H1 (cell line): ENCODE measurements at regions not wholly inside any gene's neighbourhood (a gene's known extent, or its start where the extent isn't known, plus 50 kb on each side); places are given as distances from the start of the nearest gene placed in this dataset.

Experiments
- CTCF ChIA-PET: fragments of 300-600 bp; sonication (Branson Sonifier 250); formaldehyde crosslinking; loops from one replicate; lab custom pipeline; 2021; ENCODE audit not compliant: partially characterized antibody; lab: Charles Lee
- POLR2A ChIA-PET: fragments of 300-600 bp; sonication (Branson Sonifier 250); formaldehyde crosslinking; loops from one replicate; lab custom pipeline; 2021; ENCODE audit warnings: inconsistent platforms; ENCODE audit not compliant: partially characterized antibody; lab: Charles Lee
- DNase-seq, 2 experiments: peaks; one replicate each; pipeline versions ENCODE4 v3.0.0 to v3.0.0-alpha.2; 2010 to 2022; ENCODE audit warnings: low spot score in 2 of 2, low read depth in 1 of 2, mixed read lengths in 1 of 2
- FAIRE-seq: peaks from 2 replicates; lab custom pipeline; 2011; peaks lifted over from hg19 to GRCh38; lab: Jason Lieb, UNC
- H2AFZ ChIP-seq: 2 replicates; pipeline ENCODE4 v1.8.1; 2012; ENCODE audit warnings: low read length, inconsistent platforms
- H2AK5ac ChIP-seq: 2 replicates; pipeline ENCODE4 v1.6.1; 2013; ENCODE audit warnings: low read depth, low read length
- H2BK120ac ChIP-seq: replicated peaks from 2 replicates; pipeline ENCODE3; 2013; ENCODE audit warnings: low read depth, low read length, inconsistent platforms
- H2BK12ac ChIP-seq: 2 replicates; pipeline ENCODE4 v1.6.1; 2013; ENCODE audit warnings: low read depth, low read length
- H2BK15ac ChIP-seq: 2 replicates; pipeline ENCODE4 v1.6.1; 2013; ENCODE audit warnings: low read length
- H2BK20ac ChIP-seq: 2 replicates; pipeline ENCODE4 v1.6.1; 2013; ENCODE audit warnings: low read length
- H2BK5ac ChIP-seq: 2 replicates; pipeline ENCODE4 v1.6.1; 2013; ENCODE audit warnings: low read depth, low read length
- H3K14ac ChIP-seq: 2 replicates; pipeline ENCODE4 v1.6.1; 2013; ENCODE audit warnings: inconsistent platforms; ENCODE audit not compliant: insufficient read length
- H3K18ac ChIP-seq: 2 replicates; pipeline ENCODE4 v1.6.1; 2013; ENCODE audit warnings: low read length; ENCODE audit errors: extremely low read depth
- H3K23ac ChIP-seq: 2 replicates; pipeline ENCODE4 v1.6.1; 2013; ENCODE audit warnings: inconsistent platforms; ENCODE audit not compliant: insufficient read length
- H3K23me2 ChIP-seq: 2 replicates; pipeline ENCODE4 v1.6.1; 2013; ENCODE audit warnings: low read depth, low read length
- H3K27ac ChIP-seq: 2 replicates; pipeline ENCODE4 v1.6.1; 2011; ENCODE audit warnings: low read depth, low read length, inconsistent platforms
- H3K27me3 ChIP-seq, 4 experiments: replicated peaks in 1 of 4; 1 replicate in 1 of 4; 2 replicates in 3 of 4; pipeline versions ENCODE4 v1.6.1 to v1.8.1; 2011 to 2013; ENCODE audit warnings: low read length in 3 of 4, mild to moderate bottlenecking in 3 of 4, inconsistent platforms in 2 of 4, mixed read lengths in 2 of 4, moderate library complexity in 1 of 4; ENCODE audit not compliant: control insufficient read depth in 3 of 4, insufficient read depth in 3 of 4; ENCODE audit errors: extremely low read depth in 1 of 4
- H3K36me3 ChIP-seq, 4 experiments: 2 replicates each; pipeline versions ENCODE4 v1.6.1 to v1.8.1; 2011 to 2013; ENCODE audit warnings: mild to moderate bottlenecking in 4 of 4, low read length in 3 of 4, moderate library complexity in 2 of 4, control low read depth in 1 of 4, inconsistent platforms in 1 of 4; ENCODE audit not compliant: insufficient read depth in 4 of 4, control insufficient read depth in 2 of 4
- H3K4ac ChIP-seq: replicated peaks from 2 replicates; pipeline ENCODE3; 2013; ENCODE audit warnings: low read length, low read depth, mixed read lengths, inconsistent platforms; ENCODE audit not compliant: insufficient read length
- H3K4me1 ChIP-seq, 4 experiments: replicated peaks in 1 of 4; 1 replicate in 1 of 4; 2 replicates in 3 of 4; pipeline versions ENCODE4 v1.6.1 to v1.8.1; 2011 to 2013; ENCODE audit warnings: low read length in 3 of 4, inconsistent platforms in 2 of 4, mixed read lengths in 1 of 4; ENCODE audit not compliant: insufficient read depth in 4 of 4, control insufficient read depth in 3 of 4
- H3K4me2 ChIP-seq, 2 experiments: 2 replicates each; pipeline versions ENCODE4 v1.6.1 to v1.8.1; 2011 to 2013; ENCODE audit warnings: low read depth in 2 of 2, low read length in 2 of 2, control low read depth in 1 of 2, inconsistent platforms in 1 of 2, mild to moderate bottlenecking in 1 of 2; ENCODE audit not compliant: insufficient read depth in 1 of 2
- H3K4me3 ChIP-seq, 4 experiments: fragments of 200-600, 300-600 bp in 1 of 4; sonication (generic), shearing (Covaris generic), sonication (Bioruptor Twin) in 1 of 4; 2 replicates each; pipeline versions ENCODE4 v1.5.1 to v1.8.1; 2011 to 2016; ENCODE audit warnings: low read length in 4 of 4, low read depth in 3 of 4, control low read depth in 2 of 4, inconsistent platforms in 2 of 4, mild to moderate bottlenecking in 2 of 4, mixed read lengths in 1 of 4, moderate library complexity in 1 of 4; ENCODE audit not compliant: insufficient read depth in 2 of 4; ENCODE audit errors: extremely low read depth in 1 of 4
- H3K56ac ChIP-seq: replicated peaks from 2 replicates; pipeline ENCODE3; 2013; ENCODE audit warnings: low read depth, mild to moderate bottlenecking, mixed read lengths, low read length, inconsistent platforms; ENCODE audit not compliant: insufficient read length
- H3K79me1 ChIP-seq: 2 replicates; pipeline ENCODE4 v1.6.1; 2013; ENCODE audit warnings: low read depth, low read length, control low read depth
- H3K79me2 ChIP-seq, 2 experiments: 2 replicates each; pipeline versions ENCODE4 v1.6.1 to v1.8.1; 2012 to 2013; ENCODE audit warnings: low read length in 2 of 2, mild to moderate bottlenecking in 2 of 2, inconsistent platforms in 1 of 2; ENCODE audit not compliant: insufficient read depth in 2 of 2, control insufficient read depth in 1 of 2
- H3K9ac ChIP-seq, 4 experiments: replicated peaks in 1 of 4; 1 replicate in 1 of 4; 2 replicates in 3 of 4; pipeline versions ENCODE4 v1.6.1 to v1.8.1; 2011 to 2013; ENCODE audit warnings: low read depth in 3 of 4, low read length in 3 of 4, control low read depth in 2 of 4, mild to moderate bottlenecking in 2 of 4, moderate library complexity in 2 of 4, inconsistent platforms in 1 of 4; ENCODE audit errors: extremely low read depth in 1 of 4
- H3K9me3 ChIP-seq, 2 experiments: 2 replicates each; pipeline versions ENCODE4 v1.6.1 to v1.8.1; 2012 to 2013; ENCODE audit warnings: mild to moderate bottlenecking in 2 of 2, moderate library complexity in 2 of 2, control low read depth in 1 of 2, inconsistent platforms in 1 of 2, low read depth in 1 of 2, low read length in 1 of 2, mixed read lengths in 1 of 2; ENCODE audit not compliant: insufficient read depth in 2 of 2
- H4K20me1 ChIP-seq, 2 experiments: replicated peaks in 1 of 2; 2 replicates each; pipeline versions ENCODE3 to v1.8.1; 2011 to 2013; ENCODE audit warnings: inconsistent platforms in 2 of 2, low read length in 2 of 2, mild to moderate bottlenecking in 1 of 2; ENCODE audit not compliant: insufficient read depth in 2 of 2, control insufficient read depth in 1 of 2
- H4K5ac ChIP-seq: 2 replicates; pipeline ENCODE4 v1.6.1; 2013; ENCODE audit warnings: low read length, low read depth, mixed read lengths, inconsistent platforms; ENCODE audit not compliant: insufficient read length
- H4K8ac ChIP-seq: 2 replicates; pipeline ENCODE4 v1.8.0; 2013; ENCODE audit warnings: mild to moderate bottlenecking, moderate library complexity, low read length, inconsistent platforms; ENCODE audit not compliant: insufficient read depth; ENCODE audit errors: extremely low read depth
- H4K91ac ChIP-seq: replicated peaks from 2 replicates; pipeline ENCODE3; 2013; ENCODE audit warnings: low read length, mixed read lengths, inconsistent platforms; ENCODE audit not compliant: insufficient read length
- CBX5 ChIP-seq: fragments of 300-800, 300-1000 bp; sonication (generic); IDR thresholded peaks from 2 replicates; pipeline ENCODE4 v1.7.1; 2016; ENCODE audit warnings: antibody characterized with exemption, low read length, low read depth
- CHD1 ChIP-seq: IDR thresholded peaks from 2 replicates; pipeline ENCODE4 v1.6.1; 2012; ENCODE audit warnings: low read depth, low read length, improper control_type of control experiment
- CTBP2 ChIP-seq: IDR thresholded peaks from 2 replicates; pipeline ENCODE4 v1.7.0; 2011; ENCODE audit warnings: borderline replicate concordance, mild to moderate bottlenecking, moderate library complexity, mixed read lengths, low read length; ENCODE audit not compliant: insufficient read depth, insufficient read length
- EZH2 ChIP-seq: fragments of 200-600 bp; sonication (generic); IDR thresholded peaks from 2 replicates; pipeline ENCODE4 v1.7.1; 2012; ENCODE audit warnings: low read depth, mild to moderate bottlenecking, moderate library complexity, low read length, inconsistent platforms; ENCODE audit not compliant: severe bottlenecking
- KDM4A ChIP-seq: IDR thresholded peaks from one replicate; pipeline ENCODE4 v1.7.1; 2012; ENCODE audit warnings: low read depth, mild to moderate bottlenecking, moderate library complexity, low read length, inconsistent platforms; ENCODE audit not compliant: severe bottlenecking
- MAX ChIP-seq: IDR thresholded peaks from 2 replicates; pipeline ENCODE4 v1.6.1; 2012; ENCODE audit warnings: inconsistent platforms
- RNF2 ChIP-seq: fragments of 200-900, 300-1000 bp; sonication (generic); IDR thresholded peaks from 2 replicates; pipeline ENCODE4 v1.7.1; 2016; ENCODE audit warnings: borderline replicate concordance, low read depth, mild to moderate bottlenecking, antibody characterized with exemption, low read length; ENCODE audit not compliant: poor library complexity, severe bottlenecking; ENCODE audit errors: missing control alignments
- SIRT6 ChIP-seq: IDR thresholded peaks from one replicate; pipeline ENCODE4 v1.7.1; 2012; ENCODE audit warnings: low read length, inconsistent platforms
- USF2 ChIP-seq: IDR thresholded peaks from 2 replicates; pipeline ENCODE4 v1.6.1; 2011; ENCODE audit warnings: low read length, improper control_type of control experiment
- TF ChIP-seq, protein P1 (sequence below), 3 experiments: IDR thresholded peaks; 1 replicate in 2 of 3; 2 replicates in 1 of 3; pipeline versions ENCODE4 v1.5.1 to v1.6.1; 2011; ENCODE audit warnings: low read length in 3 of 3, mild to moderate bottlenecking in 3 of 3, inconsistent platforms in 2 of 3, low read depth in 1 of 3, moderate library complexity in 1 of 3; ENCODE audit not compliant: insufficient read depth in 1 of 3; ENCODE audit errors: control extremely low read depth in 1 of 3

DNA sequence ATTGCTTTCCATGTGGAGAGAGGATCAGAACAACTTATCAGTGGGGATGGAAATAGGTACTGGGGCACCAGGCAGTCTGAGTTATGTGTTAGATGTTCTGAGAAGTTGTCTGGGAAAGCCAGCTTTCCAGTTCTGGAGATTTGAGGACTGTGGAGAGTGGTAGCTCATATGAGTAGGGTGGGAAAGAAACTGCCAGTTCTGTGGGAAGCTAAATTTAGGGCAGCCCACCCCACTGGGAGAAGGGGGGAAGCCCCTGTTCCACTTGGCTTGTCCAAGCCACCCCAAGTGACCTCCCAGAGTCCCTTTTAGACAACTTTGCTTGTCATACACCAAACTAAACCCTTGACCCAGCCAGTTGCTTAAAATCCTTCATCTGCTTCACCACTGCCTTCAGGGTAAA, 189.5 kb downstream of the REEP3 start:
- no peak overlapping the region for H4K91ac ChIP-seq
- FAIRE-seq (no peak), DNase-seq (no peak)
- H3K36me3 ChIP-seq: no peaks in the 10 kb centered on the region
- no peaks in the 10 kb centered on the region for H3K23me2 ChIP-seq
- peak overlapping the region; percentile 65 for H2BK120ac ChIP-seq
- no peak overlapping the region for H3K4me2 ChIP-seq
- no peaks in the 10 kb centered on the region for H3K27me3 ChIP-seq
- no peaks in the 10 kb centered on the region for H4K20me1 ChIP-seq
- ChIA-PET CTCF (interaction anchor here (0.6 to 2.3 kb wide), 5 partner anchors 9 to 545 kb away, joined by 3 to 9 read pairs (median 5); no protein-coding TSS in a partner anchor), POLR2A (interaction anchor here (1.9 kb wide), 1 partner anchor 80 kb away, joined by 6 read pairs; no protein-coding TSS in a partner anchor)
- H3K9me3 ChIP-seq: no peaks in the 10 kb centered on the region
- peak overlapping the region; percentile 71; the same call in 1 of the 2 replicates for H2AK5ac ChIP-seq
- H3K14ac ChIP-seq: no peak overlapping the region
- peak overlapping the region; percentile 53; the same call in 1 of the 2 replicates for H3K18ac ChIP-seq
- no peak overlapping the region for H3K56ac ChIP-seq
- H2BK12ac ChIP-seq: peak overlapping the region; percentile 9
- H4K8ac ChIP-seq: no peak overlapping the region
- H3K79me1 ChIP-seq: no peaks in the 10 kb centered on the region
- H3K27ac ChIP-seq: no peak overlapping the region
- no peak overlapping the region for H3K4me3 ChIP-seq
- H2BK5ac ChIP-seq: peak overlapping the region; percentile 40; the same call in 1 of the 2 replicates
- H2AFZ ChIP-seq: no peak overlapping the region
- H3K79me2 ChIP-seq: no peaks in the 10 kb centered on the region
- peak overlapping the region; percentile 76; the same call in 1 of the 2 replicates for H2BK15ac ChIP-seq
- no peak overlapping the region for H3K9ac ChIP-seq
- no peak overlapping the region for H3K23ac ChIP-seq
- peaks cover 13 to 26% (median 20%) of the 10 kb centered on the region in 4 experiments for H3K4me1 ChIP-seq
- no peak overlapping the region for H4K5ac ChIP-seq
- peak overlapping the region; percentile 49 for H3K4ac ChIP-seq
- H2BK20ac ChIP-seq: peak overlapping the region; percentile 29
- TF ChIP-seq KDM4A: no peak
- TF ChIP-seq, protein P1, sequence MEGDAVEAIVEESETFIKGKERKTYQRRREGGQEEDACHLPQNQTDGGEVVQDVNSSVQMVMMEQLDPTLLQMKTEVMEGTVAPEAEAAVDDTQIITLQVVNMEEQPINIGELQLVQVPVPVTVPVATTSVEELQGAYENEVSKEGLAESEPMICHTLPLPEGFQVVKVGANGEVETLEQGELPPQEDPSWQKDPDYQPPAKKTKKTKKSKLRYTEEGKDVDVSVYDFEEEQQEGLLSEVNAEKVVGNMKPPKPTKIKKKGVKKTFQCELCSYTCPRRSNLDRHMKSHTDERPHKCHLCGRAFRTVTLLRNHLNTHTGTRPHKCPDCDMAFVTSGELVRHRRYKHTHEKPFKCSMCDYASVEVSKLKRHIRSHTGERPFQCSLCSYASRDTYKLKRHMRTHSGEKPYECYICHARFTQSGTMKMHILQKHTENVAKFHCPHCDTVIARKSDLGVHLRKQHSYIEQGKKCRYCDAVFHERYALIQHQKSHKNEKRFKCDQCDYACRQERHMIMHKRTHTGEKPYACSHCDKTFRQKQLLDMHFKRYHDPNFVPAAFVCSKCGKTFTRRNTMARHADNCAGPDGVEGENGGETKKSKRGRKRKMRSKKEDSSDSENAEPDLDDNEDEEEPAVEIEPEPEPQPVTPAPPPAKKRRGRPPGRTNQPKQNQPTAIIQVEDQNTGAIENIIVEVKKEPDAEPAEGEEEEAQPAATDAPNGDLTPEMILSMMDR (IDR thresholded peaks at IDR 0.05; ENCODE audit: control extremely low read depth in 1 of 3, insufficient read depth in 1 of 3, low read depth in 1 of 3, low read length in 3 of 3): no peak
- TF ChIP-seq RNF2: no peak
- TF ChIP-seq MAX: no peak
- TF ChIP-seq CHD1: no peak
- no peak for TF ChIP-seq EZH2
- no peak for TF ChIP-seq CTBP2
- no peak for TF ChIP-seq CBX5
- TF ChIP-seq USF2: no peak
- no peak for TF ChIP-seq SIRT6
